ENCODE measurements at regions not wholly inside any gene's neighbourhood (a gene's known extent, or its start where the extent isn't known, plus 50 kb on each side); places are given as distances from the start of the nearest gene placed in this dataset.
A peak's percentile ranks its signal among the peaks of the same experiment; 100 is the strongest.
"Not testable (repeated sequence)": the region's sequence is repeated elsewhere in the genome, so short reads cannot be mapped to it uniquely, and the experiment has no call there.

DNA sequence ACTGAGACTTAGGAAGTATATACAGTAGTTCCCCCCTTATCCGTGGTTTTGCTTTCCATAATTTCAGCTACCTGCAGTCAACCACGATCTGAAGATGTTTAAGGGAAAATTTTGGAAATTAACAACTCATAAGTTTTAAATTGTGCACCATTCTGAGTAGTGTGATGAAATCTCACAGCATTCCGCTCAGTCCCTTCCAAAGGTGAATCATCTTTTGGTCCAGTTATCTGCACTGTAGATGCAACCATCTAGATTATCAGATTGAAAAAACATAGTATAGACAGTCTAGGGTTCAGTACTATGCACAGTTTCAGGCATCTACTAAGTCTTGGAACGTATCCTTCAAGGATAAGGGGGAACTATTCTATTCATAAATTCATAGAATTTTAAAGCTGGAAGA lies 109.0 kb downstream of the ANXA3 start:
- DNase-seq (ENCODE audit: extremely low spot score, insufficient read length, low read depth), result no peak
- no peak for FAIRE-seq

DNA sequence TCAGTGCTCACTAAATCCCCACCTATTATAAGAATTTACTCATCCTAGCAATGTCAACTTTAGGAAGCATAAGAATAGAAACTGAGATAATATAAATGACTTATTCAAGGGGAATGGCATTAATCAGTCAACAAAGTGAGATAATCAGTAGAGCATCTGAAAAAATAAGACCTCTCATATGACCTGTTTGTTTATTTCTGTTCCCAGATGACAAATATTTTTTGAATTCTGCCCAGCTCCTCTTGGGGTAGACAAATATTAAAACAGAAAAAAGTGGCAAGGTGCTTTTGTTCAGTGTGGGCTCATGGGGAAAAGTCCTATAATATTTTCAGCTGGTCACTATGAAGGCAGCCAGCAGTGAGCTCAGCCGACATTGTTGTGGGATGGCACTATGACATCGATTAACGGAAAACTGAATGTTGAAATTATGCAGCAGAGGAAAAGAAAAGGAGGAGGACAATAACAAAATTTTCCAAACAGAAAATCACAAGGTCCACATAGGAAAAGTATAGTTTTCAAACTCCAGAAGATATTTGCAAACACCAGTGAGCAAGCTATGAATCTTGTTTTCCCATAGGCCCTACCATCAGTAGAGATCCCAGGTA lies 109.6 kb downstream of the ANXA3 start:
- FAIRE-seq (no peak), DNase-seq (ENCODE audit: extremely low spot score, insufficient read length, low read depth) (no peak)

DNA sequence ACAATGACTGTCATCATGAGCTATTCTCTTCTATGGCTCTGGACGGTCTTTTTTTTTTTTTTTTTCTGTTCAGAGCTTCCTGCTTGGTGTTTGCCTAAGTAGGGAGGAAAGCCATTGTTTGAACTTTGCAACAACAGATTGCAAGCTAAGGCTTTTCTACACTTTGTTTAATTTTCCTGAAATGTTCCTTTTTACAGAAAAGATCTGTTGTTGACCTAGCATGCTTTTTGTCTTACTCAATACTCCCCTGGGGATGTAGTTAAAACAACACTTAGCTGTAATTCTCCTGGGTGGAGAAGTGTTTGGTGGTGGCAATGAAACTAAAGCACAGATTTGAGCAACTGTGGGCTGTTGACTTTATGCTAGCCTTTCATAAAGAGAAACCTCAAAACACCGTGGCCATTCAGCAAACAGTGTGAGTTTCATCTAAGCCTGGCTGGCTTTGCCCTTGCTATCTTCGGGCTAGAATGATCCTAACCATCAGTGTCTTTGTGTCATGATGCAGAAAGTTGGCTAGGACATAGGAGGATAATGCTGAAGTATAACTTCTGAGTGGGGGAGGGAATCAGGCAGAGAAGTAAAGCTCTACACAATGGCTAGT lies 110.5 kb downstream of the ANXA3 start:
- no peak for DNase-seq (ENCODE audit: extremely low spot score, insufficient read length, low read depth)
- FAIRE-seq, result peak; percentile 95

DNA sequence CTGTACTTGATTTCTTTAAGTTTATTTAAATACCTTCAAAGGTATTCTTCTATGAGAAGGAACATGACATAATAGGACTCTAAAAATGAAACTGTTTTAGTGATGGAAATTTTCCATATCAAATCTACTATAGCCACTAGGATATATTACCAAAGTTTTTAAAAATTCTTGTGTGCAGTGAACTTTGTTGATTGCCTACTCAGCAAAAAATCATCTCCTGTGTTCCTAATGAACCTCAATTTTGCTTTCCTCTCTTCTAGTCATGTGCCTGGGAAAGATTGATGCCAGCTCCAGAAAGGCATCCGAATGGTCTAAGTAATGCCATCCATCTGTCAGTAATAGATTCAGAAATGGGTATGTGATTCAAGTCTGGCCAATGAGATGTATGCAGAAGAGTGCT lies 111.1 kb downstream of the ANXA3 start:
- DNase-seq (ENCODE audit: extremely low spot score, insufficient read length, low read depth) (no peak), FAIRE-seq (no peak)

DNA sequence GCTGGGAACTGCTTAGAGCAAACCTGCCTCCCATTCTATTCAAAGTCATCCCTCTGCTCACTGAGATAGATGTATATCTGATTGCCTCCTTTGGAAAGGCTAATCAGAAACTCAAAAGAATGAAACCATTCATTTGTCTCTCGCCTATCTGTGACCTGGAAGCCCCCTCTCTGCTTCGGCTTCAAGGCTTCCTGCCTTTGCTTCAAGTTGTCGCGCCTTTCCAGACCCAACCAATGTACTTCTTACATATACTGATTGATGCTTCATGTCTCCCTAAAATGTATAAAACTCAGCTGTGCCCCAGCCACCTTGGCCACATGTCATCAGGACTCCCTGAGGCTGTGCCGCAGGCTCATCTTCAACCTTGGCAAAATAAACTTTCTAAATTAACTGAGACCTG lies 111.9 kb upstream of the BMP2K start:
- not testable (repeated sequence) for DNase-seq (ENCODE audit: extremely low spot score, insufficient read length, low read depth); FAIRE-seq

DNA sequence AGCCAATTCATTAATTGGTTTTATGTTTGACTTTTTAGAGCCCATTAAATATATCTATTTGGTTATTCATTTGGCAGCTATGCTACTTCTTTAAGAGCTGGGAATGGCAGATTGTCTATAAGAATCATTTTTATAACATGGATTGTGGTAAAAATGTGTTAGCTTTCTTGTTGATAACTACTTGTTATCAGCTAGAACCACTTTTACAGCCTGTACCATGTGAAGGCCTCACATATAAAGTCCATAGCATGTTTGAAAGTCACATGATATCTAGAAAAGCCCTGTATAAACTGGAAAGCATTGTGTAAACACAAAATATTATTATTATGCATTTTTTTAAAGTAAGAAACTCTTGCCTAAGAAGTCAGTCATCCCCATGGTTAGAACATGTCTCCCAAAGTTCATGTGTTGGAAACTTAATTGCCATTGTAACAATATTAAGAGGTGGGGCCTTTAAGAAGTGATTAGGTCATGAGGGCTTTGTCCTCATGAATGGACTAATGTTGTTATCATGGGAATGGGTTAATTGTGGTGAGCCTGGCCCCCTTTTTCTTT lies 110.9 kb upstream of the BMP2K start:
- no peak for FAIRE-seq
- DNase-seq (ENCODE audit: extremely low spot score, insufficient read length, low read depth), result no peak

DNA sequence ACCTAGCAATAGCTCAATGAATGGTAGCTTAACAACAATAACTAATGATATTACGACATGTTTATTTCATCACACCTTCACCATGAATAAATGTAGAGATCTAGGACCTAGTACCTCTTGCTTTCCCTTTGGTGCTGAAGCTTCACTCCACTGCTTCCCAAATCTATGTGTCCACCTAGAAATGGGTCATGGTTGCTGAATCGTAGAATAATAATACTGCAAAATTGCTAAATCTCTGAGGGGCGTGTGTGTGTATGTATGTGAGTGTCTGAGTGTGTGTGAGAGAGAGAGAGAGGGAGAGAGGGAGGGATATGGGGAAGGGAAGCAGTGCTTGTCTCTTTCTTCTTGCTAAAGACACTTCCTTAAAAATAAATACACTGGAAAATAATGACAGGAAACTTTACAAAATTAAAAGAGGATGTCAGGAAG lies 109.3 kb upstream of the BMP2K start:
- DNase-seq (ENCODE audit: extremely low spot score, insufficient read length, low read depth), result no peak

DNA sequence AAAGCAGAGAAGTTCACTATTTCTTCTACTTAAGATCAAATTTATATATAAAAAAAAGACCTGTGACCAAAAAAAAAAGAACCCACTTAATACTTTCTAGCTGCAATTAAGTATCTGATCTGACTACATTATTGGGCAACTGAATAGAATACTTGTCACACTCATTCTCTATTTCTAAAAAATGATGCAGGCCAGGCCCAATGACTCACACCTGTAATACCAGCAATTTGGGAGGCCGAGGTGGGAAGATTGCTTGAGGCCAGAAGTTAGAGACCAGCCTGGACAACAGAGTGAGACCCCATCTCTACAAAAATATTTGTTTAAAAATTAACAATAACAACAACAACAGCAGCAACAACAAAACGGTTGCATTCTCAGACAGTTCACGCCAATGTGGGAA lies 108.8 kb upstream of the BMP2K start:
- no peak for FAIRE-seq
- DNase-seq (ENCODE audit: extremely low spot score, insufficient read length, low read depth), result no peak

More for the DNA sequence above, 109.3 kb upstream of the BMP2K start:
- peak; percentile 29 for FAIRE-seq

DNA sequence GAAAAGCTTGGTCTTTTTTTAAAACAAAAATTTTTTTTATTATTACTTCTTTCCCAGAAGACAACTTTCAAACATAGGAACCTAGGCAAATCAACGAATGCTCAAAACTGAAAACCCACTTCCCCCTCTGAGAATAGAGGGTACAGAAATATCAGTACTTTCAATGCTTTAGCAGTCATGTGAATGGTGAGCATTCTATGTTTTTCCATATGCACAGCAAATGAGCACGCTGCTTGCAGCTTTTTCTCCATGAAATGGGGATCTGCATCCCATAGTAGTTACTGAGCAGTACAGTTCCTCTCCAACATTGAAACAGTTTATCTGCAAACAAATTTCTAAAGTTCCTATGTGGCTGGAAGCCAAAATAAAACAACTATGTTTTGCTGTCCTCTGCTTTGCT lies 108.4 kb upstream of the BMP2K start:
- DNase-seq (ENCODE audit: extremely low spot score, insufficient read length, low read depth) (no peak), FAIRE-seq (peak; percentile 81)

DNA sequence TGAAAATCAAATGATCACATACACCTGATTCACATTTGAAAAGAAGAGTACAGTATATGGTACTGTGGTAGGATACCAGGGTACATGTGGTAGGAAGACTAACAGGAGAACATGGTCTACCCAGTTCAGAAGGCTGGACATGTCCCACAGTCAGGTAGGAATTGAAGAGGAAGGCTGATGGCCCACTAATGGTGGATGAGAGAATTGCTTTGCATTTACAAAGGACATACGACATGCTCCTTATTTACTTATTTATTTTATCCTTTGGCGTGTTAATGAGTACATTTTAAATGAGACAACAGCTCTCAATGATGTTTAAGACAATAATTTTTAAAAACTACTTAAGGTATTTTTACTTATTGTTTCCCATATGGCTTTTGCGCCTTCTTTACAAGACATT lies 106.7 kb upstream of the BMP2K start:
- FAIRE-seq, result peak; percentile 21
- no peak for DNase-seq (ENCODE audit: extremely low spot score, insufficient read length, low read depth)

DNA sequence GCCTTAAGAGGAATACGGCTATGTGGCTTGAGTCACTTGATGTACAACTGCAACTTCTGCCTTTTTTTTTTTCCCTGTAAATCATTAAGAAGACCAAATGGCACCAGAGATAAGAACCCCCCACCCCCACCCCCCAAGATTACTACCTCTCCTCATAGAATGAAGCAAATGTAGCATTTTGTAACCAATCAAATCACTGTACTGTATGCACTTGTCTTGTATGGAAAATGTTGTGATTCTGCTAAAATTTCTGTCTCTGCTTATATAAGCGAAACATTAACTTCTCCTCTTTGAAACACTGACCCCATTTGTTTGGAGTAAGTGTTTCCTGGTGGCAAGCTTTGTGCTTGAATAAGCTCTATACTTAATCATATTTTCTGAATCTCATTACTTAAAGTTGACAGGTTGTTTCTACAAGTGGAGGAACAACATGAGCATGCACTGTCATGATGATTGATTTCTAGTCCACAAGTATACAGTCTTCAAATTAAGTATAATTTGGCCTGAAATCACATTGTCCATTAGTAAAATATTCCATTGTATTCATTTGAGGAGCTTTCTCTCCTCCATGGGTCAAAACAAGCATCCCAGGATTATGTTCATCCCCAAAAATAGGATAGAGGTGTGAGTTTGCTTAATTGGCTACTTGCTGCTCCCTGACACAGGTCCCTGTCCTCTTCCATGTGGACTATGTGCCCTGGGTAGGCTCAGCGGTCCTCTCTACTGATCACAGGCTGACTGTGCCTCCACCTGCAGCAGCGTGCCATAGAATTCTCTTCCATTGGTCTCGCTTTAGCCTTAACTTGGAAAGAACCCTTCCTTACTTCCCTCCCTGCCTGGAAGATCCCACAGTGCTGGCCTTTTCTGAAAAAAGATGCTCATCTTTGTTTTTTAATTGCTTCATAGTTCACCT lies 104.0 kb upstream of the BMP2K start:
- FAIRE-seq, result no peak
- no peak for DNase-seq (ENCODE audit: extremely low spot score, insufficient read length, low read depth)

DNA sequence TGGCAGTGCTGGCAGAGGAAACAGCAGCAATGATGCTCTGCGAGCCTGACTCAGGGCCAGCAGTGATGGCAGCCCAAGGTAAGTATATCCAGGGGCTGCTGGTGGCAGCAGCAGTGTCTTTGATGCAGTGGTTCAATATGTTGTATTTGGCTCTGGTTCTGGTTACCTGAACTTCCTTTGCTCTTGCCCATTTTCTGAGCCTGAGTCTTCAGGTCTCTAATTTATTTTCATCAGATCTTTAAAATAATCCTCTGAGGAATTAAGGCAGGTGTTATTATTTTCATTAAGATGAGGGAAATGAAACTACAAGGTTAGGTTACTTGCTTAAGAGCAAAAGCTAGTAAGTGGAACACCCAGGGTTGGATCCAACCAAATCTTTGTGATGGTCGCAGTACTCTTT lies 102.8 kb upstream of the BMP2K start:
- peak; percentile 18 for FAIRE-seq
- no peak for DNase-seq (ENCODE audit: extremely low spot score, insufficient read length, low read depth)

DNA sequence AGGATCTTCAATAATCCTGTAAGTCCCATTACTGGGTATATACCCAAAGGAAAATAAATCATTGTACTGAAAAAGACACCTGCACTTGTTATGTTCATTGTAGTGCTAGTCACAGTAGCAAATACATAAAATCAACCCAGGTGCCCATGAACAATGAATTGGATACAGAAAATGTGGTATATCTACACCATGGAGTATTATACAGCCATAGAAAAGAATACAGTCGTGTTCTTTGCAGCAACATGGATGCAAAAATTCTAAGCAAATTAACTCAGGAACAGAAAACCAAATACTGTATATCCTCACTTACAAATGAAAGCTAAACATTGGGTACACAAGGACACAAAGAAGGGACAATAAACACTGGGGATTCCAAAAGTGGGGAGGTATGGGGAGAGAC lies 100.8 kb upstream of the BMP2K start:
- FAIRE-seq (no peak), DNase-seq (ENCODE audit: extremely low spot score, insufficient read length, low read depth) (no peak)

DNA sequence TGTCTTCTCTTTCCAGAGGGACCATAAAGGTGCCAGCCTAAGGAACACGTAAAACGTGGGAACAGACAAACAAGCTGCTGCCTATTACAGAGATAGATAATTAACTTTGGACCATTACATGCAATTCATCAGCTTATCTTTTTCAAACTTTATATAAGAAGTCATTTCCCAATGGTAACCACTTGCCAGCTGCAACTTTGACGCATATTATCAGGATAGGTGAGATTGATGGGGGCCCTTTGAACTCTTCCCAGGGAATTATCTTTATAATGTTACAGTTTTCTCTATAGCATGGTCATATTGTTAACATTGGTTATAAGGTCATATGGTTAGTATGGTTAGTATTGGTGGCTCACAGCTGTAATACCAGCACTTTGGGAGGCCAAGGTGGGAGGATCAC lies 94.1 kb upstream of the BMP2K start:
- no peak for FAIRE-seq
- DNase-seq (ENCODE audit: extremely low spot score, insufficient read length, low read depth), result no peak

DNA sequence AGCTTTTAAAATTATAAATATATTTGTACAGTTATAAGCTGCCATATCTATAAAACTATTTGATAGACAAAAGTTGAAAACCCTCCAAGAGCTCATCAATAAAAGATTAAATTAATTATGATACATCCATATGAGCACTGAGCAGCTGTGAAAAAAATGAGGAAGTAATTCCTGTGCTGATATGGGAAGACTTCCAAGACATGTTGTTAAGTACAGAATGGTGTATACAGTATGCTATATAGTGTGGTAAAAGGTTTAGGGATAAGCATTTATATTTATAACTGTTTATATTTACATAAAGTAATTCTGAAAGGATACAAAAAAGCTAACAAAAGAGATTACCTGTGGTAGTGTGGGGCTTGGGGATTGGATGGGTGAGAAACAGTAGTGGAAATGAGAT lies 92.8 kb upstream of the BMP2K start:
- DNase-seq (ENCODE audit: extremely low spot score, insufficient read length, low read depth) (no peak), FAIRE-seq (no peak)

DNA sequence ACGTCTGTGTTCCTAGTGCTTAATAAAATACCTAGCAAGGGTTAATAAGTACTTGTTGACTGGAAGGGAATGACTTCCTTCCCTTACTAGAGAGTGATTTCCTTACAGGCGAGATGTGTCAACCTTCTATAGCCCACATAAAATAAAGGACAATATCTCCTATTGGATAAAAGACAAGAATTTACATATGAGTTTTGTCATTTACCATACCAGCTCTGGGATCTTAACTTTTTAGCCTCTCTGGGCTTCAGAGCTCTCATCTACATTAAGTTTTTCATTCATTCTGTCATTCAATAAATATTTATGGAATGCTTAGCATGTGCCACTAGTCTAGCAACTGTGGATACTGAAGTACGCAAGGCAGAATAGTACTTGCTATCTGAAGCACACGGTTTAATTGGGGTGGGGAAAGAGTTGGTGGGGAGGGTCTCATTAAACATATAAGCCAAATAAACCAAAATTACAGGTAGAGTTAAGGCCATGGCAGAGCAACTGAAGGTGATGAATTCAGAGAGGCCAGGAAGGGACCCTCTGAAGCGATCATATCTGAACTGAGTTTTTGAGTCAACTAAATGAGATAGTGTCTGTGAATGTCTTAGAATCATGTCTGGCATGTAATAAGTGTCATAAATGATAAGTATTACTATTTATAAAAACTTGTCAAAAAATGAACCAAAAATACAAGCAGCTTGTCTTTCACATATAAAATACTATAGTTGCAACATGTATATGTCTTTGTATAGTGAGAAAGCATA lies 91.6 kb upstream of the BMP2K start:
- DNase-seq (ENCODE audit: extremely low spot score, insufficient read length, low read depth) (no peak), FAIRE-seq (no peak)

DNA sequence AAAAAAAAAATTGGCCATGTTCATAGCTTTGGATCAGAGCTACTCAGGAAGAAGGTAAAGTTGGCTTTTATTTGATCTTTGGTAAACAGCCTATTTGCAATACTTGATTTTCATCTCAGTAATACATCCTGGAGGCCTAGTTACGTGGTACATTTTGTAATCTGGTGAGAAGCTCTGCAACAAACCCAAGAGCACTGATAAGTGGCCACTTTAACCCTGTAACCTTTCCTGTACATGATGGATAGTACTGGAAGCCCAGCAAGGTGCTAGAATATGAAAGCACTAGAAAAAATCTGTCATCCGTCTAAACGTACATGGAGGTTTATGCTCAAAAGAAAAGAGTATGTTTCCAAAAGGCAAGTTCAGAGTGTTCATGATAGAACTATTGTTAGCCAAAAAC lies 88.3 kb upstream of the BMP2K start:
- DNase-seq (ENCODE audit: extremely low spot score, insufficient read length, low read depth) (no peak), FAIRE-seq (no peak)

DNA sequence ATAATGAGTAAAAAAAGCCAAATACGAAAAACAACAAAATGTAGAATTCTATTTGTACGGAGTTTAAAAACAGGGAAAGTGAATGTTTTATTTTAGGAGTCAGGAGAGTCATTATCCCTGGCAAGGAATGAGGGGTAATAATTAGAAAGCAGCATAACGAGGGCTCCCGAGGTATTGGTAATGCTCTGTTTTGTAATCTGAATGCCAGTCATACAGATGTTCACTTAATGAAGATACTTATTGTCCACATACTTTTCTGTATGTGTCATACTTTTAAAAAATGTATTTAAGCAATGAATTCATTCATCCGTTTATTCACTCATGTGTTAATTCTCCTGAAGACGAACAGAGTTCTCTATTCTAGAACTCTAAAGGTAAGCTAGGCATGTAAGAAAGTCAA lies 87.8 kb upstream of the BMP2K start:
- no peak for FAIRE-seq
- DNase-seq (ENCODE audit: extremely low spot score, insufficient read length, low read depth), result no peak

DNA sequence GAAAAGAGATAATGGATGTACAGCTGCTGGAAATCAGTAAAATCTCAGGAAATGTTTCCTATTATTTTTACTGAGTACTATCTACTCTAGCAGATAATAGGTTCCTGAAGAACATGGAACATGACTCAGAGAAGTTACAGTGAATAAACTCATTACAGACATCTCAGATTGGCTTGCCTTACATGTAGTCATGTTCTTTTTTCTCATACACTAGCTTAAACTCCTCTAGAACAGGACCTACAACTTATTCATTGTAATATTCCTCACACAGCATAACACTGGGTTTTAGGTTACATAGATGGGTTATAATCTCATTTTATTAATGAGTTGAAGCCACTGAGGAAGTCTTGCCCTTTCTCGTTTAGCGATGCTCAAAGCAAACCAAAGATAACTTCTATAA lies 86.9 kb upstream of the BMP2K start:
- FAIRE-seq, result no peak
- no peak for DNase-seq (ENCODE audit: extremely low spot score, insufficient read length, low read depth)

DNA sequence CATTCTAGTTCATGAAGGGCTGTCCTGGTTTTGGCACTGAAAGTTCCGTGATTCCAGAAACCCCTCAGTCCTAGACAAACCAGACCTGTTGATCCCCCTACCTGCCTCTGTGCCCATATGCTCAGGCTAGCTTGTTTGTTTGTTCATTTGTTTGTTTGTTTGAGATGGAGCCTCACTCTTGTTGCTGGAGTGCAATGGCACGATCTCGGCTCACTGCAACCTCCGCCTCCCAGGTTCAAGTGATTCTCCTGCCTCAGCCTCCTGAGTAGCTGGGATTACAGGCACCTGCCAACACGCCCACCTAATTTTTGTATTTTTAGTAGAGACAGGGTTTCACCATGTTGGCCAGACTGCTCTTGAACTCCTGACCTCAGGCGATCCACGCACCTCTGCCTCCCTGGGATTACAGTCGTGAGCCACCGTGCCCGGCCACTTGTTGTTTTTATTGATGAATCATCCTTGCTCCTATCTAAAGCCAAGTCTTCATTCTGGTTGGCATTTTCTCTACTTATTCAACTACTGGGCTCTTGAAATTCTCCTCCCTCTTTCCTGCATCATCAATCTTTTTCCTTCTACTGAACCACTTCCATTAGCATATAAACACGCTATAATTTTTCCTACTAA lies 86.3 kb upstream of the BMP2K start:
- FAIRE-seq (no peak), DNase-seq (ENCODE audit: extremely low spot score, insufficient read length, low read depth) (no peak)
